ENCODE measurements at regions not wholly inside any gene's neighbourhood (a gene's known extent, or its start where the extent isn't known, plus 50 kb on each side); places are given as distances from the start of the nearest gene placed in this dataset.

- DNase-seq, result no peak
These were observed 92.7 kb upstream of the FN1 start for GRCh38 chr2:215528555-215528954.

- DNase-seq, result no peak
These were observed 91.9 kb upstream of the FN1 start for GRCh38 chr2:215527736-215528135.

GRCh38 chr2:215526341-215526740, 90.5 kb upstream of the FN1 start:
- DNase-seq, result no peak

GRCh38 chr2:215522237-215522636, 86.4 kb upstream of the FN1 start:
- DNase-seq, result no peak

GRCh38 chr2:215521031-215521430, 85.2 kb upstream of the FN1 start:
- DNase-seq, result no peak

- no peak for DNase-seq
These were observed 81.5 kb upstream of the FN1 start for GRCh38 chr2:215517391-215517790.

GRCh38 chr2:215514516-215514915, 78.6 kb upstream of the FN1 start:
- DNase-seq, result no peak

- no peak for DNase-seq
These were observed 75.8 kb upstream of the FN1 start for GRCh38 chr2:215511454-215512346.

- DNase-seq, result no peak
These were observed 72.0 kb upstream of the FN1 start for GRCh38 chr2:215507836-215508235.

- no peak for DNase-seq
These were observed 71.3 kb upstream of the FN1 start for GRCh38 chr2:215507136-215507535.

- DNase-seq, result no peak
These were observed 70.7 kb upstream of the FN1 start for GRCh38 chr2:215506604-215506990.

GRCh38 chr2:215505044-215505786, 69.3 kb upstream of the FN1 start:
- DNase-seq, result no peak

GRCh38 chr2:215504547-215504946, 68.7 kb upstream of the FN1 start:
- DNase-seq, result no peak

- DNase-seq, result no peak
These were observed 67.5 kb upstream of the FN1 start for GRCh38 chr2:215503381-215503780.

- no peak for DNase-seq
These were observed 64.6 kb upstream of the FN1 start for GRCh38 chr2:215500466-215500865.

- DNase-seq, result no peak
These were observed 63.5 kb upstream of the FN1 start for GRCh38 chr2:215499331-215499730.

GRCh38 chr2:215498431-215498830, 62.6 kb upstream of the FN1 start:
- no peak for DNase-seq

GRCh38 chr2:215493376-215493775, 57.5 kb upstream of the FN1 start:
- DNase-seq, result no peak

- DNase-seq, result no peak
These were observed 53.5 kb upstream of the FN1 start for GRCh38 chr2:215489288-215489848.

GRCh38 chr2:215487002-215487372, 51.1 kb upstream of the FN1 start:
- DNase-seq, result no peak

- no peak for DNase-seq
These were observed 50.6 kb upstream of the FN1 start for GRCh38 chr2:215486291-215487001.
